ENCODE measurements at regions not wholly inside any gene's neighbourhood (a gene's known extent, or its start where the extent isn't known, plus 50 kb on each side); places are given as distances from the start of the nearest gene placed in this dataset.
"Not testable (repeated sequence)": the region's sequence is repeated elsewhere in the genome, so short reads cannot be mapped to it uniquely, and the experiment has no call there.

GRCh38 chr6:12628327-12628726 lies 88.2 kb upstream of the PHACTR1 start:
- DNase-seq = no peak

- not testable (repeated sequence) for DNase-seq
Measured at GRCh38 chr6:12633746-12634145, 82.8 kb upstream of the PHACTR1 start.

- DNase-seq = no peak
Measured at GRCh38 chr6:12635375-12635774, 81.2 kb upstream of the PHACTR1 start.

- no peak for DNase-seq
Measured at GRCh38 chr6:12635813-12636212, 80.8 kb upstream of the PHACTR1 start.

DNA sequence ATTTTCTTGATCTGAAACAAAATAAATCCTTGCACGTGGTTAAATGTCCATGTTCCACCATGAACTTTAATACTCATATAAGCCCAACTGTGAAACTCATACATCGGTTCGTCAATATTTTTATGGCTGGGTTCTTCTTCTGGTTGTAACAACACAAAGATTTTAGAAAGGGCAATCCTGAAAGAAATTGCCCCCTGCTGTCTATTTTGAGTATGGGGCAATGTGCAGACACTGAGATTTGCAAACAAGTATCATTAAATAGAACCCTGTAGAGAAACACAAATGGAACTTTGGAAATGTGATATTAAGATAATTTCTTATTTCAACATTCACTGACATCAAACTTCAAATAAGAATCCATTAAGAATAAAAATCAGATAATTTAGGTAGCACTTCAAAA lies 80.2 kb upstream of the PHACTR1 start:
- no peak for DNase-seq

DNA sequence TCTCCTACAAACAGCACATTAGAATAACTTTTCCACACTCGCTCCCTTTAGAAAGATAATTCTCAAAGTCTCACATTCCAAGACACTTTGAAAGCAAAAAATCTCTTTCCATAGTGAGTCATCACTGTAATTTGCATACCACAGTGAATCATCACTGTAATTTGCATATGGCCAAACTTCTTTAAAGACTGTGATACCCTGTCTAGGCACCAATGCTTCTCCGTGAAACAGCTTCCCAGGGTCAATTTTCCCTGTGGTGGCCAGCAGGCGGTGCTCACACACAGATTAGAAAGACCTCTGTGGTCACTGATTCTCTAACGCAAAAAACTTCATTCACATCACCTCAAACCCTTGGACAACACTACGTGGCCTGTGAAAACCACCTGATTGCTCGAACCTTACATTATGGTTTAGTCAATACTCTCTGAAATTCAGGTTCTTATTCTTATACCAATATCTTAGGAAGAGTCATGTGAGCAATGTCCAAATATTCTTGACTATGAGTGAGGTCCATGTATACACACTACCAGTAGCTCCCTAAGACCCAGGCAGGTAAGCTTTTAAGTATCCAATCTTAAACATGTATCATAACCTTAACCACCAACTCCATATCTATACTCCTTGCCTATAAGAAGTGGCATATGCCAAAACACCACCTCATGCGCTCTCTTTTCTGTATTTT lies 78.5 kb upstream of the PHACTR1 start:
- DNase-seq = peak; percentile 25

DNA sequence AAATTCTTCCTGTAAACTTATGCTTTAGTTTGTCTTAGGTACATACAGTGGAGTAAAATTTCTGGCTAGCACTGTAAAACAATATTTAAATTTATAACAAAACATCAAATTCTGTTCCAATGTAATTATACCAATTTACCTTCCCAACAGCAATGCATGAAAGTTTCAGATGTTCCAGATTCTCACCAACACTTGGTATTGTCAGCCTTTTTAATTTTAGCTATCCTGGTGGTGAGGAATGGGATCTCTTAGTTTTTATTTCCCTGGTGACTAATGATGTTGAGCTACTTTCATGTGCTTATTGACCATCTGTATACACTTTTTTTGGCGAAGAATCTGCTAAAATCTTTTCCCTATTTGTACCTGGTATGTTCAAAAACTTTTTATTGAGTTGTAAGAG lies 76.1 kb upstream of the PHACTR1 start:
- no peak for DNase-seq

GRCh38 chr6:12641785-12642184 lies 74.8 kb upstream of the PHACTR1 start:
- DNase-seq = not testable (repeated sequence)

DNA sequence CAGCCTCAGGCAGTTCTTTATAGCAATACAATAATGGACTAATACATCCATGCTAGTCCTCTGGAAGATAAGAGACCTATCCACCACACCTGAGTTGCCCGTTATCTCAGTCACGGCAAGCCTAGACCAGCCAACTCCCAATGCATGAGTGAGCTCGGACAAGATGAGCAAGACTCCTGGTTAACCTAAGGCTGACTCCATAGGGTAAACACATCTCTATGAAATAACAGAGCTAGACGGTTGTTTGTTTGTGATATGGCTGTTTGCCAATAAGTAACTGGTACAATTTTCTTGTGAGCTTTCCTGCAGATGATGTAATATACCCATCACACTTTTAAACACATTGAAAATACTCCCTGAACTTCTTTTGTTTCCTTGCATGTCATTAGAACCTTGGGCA lies 70.6 kb upstream of the PHACTR1 start:
- no peak for DNase-seq

DNA sequence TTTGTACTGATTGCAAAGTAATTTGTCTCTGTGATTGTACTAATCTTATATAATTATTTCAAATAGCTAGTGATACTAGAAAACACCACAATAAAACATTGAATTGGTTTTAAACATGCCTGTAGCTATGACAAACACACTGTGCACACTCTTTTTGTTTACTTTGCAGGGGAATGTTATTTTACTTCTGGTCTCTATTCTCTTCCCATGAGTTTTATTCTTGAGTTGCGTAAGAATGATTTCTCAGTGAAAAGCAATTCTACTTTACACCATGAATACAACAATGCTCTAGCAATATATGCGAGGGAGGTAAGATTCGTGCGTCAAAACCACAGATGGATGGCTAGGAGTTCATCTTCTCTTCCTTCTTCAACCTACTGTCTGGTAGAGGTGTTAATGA lies 68.4 kb upstream of the PHACTR1 start:
- no peak for DNase-seq

GRCh38 chr6:12649325-12649724 lies 67.2 kb upstream of the PHACTR1 start:
- no peak for DNase-seq

DNA sequence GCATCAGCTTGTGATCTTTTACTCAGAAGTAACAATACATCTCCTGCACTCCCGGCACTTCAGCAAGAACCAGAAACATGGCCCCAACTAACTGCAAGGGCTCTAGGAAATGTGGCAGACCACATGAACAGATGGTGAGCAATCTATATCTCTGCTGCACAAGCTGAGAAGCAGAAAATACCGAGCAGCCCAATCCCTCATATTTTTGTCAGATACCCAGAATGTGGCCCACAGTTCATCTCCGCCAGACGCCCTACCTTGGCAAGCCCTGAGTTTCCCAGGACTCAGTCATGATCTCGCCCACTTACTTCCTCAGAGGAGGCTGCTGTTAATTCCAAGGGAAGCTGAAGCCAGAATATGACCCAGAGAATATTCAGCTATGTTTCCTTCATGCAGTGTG lies 63.1 kb upstream of the PHACTR1 start:
- DNase-seq = no peak

DNA sequence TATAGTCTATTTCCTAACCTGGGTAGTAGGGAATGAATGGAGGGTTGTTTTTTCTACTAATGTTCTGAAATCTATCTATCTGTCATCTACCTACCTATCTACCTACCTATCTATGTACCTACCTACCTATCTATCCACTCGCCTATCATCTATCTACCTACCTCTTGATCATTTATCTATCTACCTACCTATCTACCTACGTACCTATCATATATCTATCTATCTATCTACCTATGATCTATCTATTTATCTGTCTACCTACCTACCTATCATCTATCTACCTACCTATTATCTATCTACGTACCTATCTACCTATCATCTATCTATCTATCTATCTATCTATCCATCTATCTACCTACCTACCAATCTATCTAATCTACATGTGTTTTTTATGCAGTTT lies 62.5 kb upstream of the PHACTR1 start:
- DNase-seq = no peak

DNA sequence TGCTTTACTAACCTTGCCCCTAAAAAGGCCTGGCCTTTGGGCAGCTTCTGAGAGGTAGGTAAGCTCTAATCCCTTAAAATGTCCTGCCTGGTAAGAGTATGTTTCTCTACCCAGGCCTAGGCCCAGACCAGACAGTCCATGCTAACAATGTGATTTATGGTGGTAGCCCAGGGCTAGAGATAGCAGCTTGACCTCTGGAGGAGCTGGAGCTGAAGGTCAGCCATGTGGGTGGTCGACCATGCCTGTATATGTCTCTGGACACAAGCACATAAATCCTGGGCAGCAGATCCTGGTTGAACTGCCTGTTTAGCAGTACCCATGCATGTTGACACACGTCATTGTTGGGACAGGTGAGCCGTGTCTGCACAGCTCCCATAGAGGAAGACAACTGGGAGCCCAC lies 62.1 kb upstream of the PHACTR1 start:
- no peak for DNase-seq

- DNase-seq = no peak
Measured at GRCh38 chr6:12656906-12657305, 59.7 kb upstream of the PHACTR1 start.

DNA sequence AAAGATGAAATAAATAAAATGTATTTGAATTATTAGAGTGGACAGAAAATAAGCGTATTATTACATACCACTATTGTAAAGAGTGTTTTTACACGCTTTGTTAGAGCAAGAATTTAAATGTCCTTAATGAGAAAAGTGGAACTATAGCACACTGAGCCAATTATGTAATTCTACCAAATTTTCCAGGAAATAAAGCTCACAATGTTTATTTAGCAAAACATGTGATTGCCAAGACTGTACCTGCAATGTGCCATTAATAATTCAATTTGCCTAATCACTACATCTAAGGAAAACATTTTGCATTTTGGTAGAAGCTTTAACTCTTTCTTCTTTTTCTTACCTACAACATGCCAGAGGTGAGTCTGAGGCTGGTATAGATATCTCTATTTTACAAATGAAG lies 58.7 kb upstream of the PHACTR1 start:
- DNase-seq = no peak

DNA sequence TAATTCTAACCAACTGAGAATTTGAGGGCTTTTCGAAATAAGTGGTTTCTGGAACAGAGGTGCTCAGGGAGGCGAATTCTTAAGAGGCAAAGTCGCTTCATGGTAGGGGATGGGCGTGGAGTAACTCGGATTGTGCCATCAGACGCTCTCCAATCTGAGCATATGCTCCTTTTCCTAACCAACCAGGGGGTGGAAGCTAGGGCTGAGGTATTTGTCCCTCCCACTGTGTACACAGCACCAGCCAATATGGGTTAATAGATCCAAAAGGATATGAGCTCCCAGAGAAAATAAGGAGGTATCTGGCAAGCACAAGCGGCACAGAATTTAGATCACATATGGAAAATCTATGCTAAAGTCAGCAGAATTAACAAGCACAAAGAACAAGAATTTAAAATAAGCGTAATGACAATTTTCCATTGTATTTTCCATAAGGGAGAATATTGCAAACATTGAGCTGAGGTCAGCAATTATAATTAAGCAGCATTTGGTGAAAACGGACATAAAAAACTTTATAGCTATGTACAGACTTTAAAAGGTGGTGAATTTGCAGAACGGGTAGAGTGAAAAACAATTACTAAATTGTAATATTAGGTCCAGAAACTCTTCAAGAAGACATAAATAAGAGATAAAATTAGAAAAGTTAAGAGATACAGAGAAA lies 55.0 kb upstream of the PHACTR1 start:
- no peak for DNase-seq
